KBM-7 (cell line): ENCODE measurements at regions not wholly inside any gene's neighbourhood (a gene's known extent, or its start where the extent isn't known, plus 50 kb on each side); places are given as distances from the start of the nearest gene placed in this dataset.
"Not testable (repeated sequence)": the region's sequence is repeated elsewhere in the genome, so short reads cannot be mapped to it uniquely, and the experiment has no call there.

Experiments
- DNase-seq: peaks from one replicate; pipeline ENCODE4 v3.0.0-alpha.2; 2015
- in situ Hi-C: fragments of 300-500 bp; cut with MboI; formaldehyde crosslinking; loops from 2 replicates; pipeline ENCODE4 v1.14.3; 2020; ENCODE audit warnings: low sequenced_read_pairs, low pct_unique_long_range_greater_than_20kb, mixed read lengths

DNA sequence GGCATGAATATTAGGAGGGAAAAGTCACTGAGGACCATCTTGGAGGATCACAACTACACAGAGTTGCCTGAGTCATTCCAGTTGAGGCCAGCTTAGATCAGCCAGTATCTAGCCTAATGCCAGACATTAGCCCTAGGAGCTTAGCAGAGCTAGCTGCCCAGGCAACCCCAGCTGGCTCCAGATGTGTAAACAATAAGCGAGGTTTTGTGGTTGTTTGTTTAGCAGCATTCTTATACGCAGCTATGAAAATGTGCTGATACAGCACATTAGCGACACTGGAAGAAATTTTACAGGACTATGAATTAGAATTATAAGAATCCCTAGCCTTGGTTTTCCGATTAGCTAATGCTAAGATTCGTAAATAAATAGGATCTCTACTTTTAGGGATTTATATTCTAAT lies 59.3 kb downstream of the BTBD3 start:
- in situ Hi-C loops: no loop called here
- DNase-seq: no peak

DNA sequence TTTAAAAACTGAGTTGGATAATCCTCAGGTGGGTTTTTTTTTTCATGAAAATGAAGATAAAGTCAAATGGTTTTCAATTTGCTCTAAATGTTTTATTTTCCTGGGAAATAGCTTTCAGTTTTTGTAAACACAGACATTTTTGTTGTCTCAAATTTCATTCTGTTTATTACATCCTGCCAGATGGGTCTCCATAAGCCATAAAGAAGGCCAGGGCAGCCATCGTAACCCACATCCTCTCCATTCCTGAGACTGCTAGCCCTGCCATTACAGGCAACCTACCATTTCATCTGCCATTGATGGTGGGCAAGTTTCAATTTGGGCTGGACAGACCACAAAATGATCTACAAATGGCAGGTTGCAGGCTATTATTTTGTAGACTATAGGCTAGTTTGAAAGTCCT lies 60.8 kb downstream of the BTBD3 start:
- no peak for DNase-seq
- in situ Hi-C loops: no loop called here

DNA sequence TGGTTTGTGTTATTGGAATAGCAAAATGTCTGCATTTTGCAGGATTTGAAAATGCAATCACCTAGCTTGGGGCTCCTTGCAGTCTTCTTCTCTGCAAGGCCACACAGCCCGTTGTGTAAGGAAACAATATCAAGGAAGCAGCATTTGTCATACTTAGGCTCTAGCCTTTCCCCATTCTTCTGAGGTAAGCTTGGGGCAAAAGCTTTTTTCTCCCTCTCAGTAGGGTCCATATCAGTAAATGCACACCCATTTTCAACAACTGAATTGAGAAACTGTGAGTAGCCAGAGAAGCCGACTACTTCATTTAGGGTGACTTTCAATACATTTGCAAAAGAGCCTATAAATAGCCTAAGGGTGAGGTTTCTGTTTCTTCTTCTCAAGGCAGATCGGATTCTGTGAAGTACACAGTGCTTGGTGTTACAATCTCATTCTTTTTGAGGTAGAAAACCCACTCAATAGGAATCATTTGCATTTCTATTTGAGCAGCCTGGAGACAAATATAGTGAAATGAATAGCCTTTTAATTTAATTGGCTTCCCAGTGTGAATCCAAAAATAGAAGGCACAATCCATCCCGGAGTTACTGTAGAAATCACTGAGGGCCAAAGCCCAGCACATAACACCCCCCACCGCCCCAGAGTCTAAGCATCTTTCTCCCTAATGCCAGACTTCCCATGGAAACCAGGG lies 61.8 kb downstream of the BTBD3 start:
- no peak for DNase-seq
- in situ Hi-C loops: no loop called here

GRCh38 chr20:11980263-11980662 lies 62.6 kb downstream of the BTBD3 start:
- DNase-seq: no peak
- in situ Hi-C loops: no loop called here

DNA sequence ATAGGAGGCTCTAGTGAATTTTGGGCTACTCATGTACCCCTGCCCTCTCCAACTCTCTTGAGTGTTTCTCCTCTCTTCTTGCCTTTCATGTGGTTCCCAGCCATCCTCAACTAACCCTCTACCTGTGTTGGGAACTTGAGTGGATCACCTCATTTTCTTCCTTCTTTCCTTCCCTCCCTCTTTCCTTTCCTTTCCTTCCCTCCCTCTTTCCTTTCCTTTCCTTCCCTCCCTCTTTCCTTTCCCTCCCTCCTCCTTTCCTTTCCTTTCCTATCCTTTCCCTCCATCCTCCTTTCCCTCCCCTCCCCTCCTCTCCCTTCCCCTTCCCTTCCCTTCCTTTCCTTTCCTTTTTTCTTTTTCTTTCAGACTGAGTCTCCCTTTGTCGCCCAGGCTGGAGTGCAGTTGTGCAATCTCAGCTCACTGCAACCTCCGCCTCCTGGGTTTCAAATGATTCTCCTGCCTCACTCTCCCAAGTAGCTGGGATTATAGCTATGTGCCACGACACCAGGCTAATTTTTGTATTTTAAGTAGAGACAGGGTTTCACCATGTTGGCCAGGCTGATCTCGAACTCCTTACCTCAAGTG lies 63.8 kb downstream of the BTBD3 start:
- no peak for DNase-seq
- in situ Hi-C loops: no loop called here

DNA sequence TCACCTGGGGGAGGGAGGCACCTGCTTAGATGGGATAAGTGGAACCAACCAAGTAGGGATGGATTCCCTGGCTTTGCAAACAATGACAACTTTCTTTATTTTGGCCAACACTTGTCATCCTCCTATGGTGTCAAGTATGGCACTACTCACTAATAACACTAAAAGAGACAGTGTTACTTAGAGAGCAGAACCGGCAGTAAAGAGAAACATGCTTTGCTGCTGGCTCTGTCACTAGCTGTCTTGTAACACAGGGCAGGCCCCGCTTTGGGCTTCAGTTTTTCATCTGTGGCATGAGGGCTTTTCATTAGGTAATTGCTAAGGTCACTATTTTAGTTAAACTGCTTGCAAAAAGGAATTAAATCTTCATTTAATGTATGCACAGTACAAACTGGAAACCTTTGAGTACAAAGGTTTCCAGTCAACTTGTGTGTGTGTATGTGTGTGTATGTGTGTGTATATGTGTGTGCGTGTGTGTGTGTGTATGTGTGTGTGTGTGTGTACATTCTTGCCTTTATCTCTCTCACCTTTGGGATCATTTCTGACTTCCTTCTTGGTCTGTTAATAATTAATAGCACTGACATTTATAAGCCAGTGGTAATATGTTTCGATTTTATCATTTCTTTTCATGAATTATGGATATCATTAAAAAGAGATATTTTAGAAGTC lies 64.7 kb downstream of the BTBD3 start:
- in situ Hi-C loops: no loop called here
- DNase-seq: no peak

- in situ Hi-C loops: no loop called here
- no peak for DNase-seq
These were observed 65.3 kb downstream of the BTBD3 start for GRCh38 chr20:11982955-11983470.

GRCh38 chr20:11986954-11987353 lies 69.3 kb downstream of the BTBD3 start:
- no peak for DNase-seq
- in situ Hi-C loops: no loop called here

- no peak for DNase-seq
- in situ Hi-C loops: no loop called here
These were observed 69.8 kb downstream of the BTBD3 start for GRCh38 chr20:11987526-11987925.

- DNase-seq: no peak
- in situ Hi-C loops: no loop called here
These were observed 71.5 kb downstream of the BTBD3 start for GRCh38 chr20:11989018-11989771.

DNA sequence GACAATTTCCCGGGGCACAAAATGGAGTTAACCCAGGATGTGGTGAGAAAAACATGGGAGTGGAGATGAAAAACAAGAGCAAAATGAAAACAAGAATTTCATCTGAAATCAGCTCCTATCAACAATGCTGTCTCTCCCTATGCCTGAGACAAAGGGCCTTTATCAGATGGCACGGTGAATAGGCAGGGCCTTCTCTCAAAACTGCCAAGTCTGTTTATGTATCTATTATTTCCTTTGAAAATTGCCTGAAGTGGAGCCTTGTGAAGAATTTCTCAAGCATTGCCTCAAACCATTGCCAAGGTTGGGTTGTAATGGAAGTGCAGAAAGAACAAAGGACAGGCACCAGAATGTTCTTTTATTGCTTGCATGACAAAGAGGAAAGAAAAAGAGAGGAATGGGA lies 74.7 kb downstream of the BTBD3 start:
- no peak for DNase-seq
- in situ Hi-C loops: no loop called here

GRCh38 chr20:11993886-11994461 lies 76.3 kb downstream of the BTBD3 start:
- no peak for DNase-seq

GRCh38 chr20:11995805-11996567 lies 78.3 kb downstream of the BTBD3 start:
- no peak for DNase-seq
- in situ Hi-C loops: no loop called here

More at GRCh38 chr20:11993886-11994461, 76.3 kb downstream of the BTBD3 start:
- in situ Hi-C loops: no loop called here

DNA sequence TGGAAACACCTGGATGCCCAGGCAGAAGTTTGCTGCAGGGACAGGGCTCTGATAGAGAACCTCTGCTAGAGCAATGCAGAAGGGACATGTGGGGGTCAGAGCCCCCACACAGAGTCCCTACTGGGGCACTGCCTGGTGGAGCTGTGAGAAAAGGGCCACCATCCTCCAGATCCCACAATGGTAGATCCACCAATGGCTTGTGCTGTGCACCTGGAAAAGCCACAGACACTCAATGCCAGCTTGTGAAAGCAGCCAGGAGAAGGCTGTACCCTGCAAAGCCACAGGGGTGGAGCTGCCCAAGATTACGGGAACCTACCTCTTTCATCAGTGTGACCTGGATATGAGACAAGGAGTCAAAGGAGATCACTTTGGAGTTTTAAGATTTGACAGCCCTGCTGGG lies 87.1 kb downstream of the BTBD3 start:
- DNase-seq, in situ Hi-C loops: not testable (repeated sequence)

GRCh38 chr20:12012241-12013222 lies 94.8 kb downstream of the BTBD3 start:
- in situ Hi-C loops: no loop called here
- DNase-seq: peak; percentile 88

GRCh38 chr20:12014276-12014675 lies 96.6 kb downstream of the BTBD3 start:
- in situ Hi-C loops: no loop called here
- DNase-seq: no peak

GRCh38 chr20:12014736-12015135 lies 97.0 kb downstream of the BTBD3 start:
- in situ Hi-C loops: no loop called here
- no peak for DNase-seq

DNA sequence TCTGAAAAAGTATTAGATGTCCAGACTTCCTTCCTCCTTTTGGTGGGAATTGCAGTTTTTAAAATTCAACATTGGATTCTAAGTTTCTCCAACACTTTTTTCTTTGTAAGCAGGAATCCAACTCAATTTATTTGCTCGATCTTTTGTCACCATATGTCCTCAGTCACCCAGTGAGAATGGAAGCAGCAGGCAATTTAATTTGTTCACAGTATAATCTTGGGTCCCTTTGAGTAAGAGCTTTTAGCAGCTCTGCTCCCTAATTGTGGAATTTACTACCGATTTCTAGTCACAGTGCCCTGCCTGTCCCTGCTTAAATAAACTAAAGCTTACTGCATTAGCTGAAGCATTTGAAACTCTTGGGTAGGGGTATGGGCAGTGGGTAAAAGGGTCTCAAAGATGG lies 98.6 kb downstream of the BTBD3 start:
- DNase-seq: no peak
- in situ Hi-C loops: no loop called here
